ENCODE measurements at regions not wholly inside any gene's neighbourhood (a gene's known extent, or its start where the extent isn't known, plus 50 kb on each side); places are given as distances from the start of the nearest gene placed in this dataset.
A peak's percentile ranks its signal among the peaks of the same experiment; 100 is the strongest.

GRCh38 chr5:175795959-175796358, 75.4 kb upstream of the CPLX2 start:
- Histone ChIP-seq H3K4me2 (ENCODE audit: low read length, poor library complexity, severe bottlenecking) (no peak overlapping the region), H3K18ac (ENCODE audit: low read depth in 1 of 2, low read length in 2 of 2) (no peak overlapping the region), H2AFZ (ENCODE audit: low read depth, low read length) (no peak overlapping the region), H3K9me3 (ENCODE audit: control insufficient read depth, low read length) (no peaks in the 10 kb centered on the region), H3K27ac (ENCODE audit: low read length, poor library complexity, severe bottlenecking) (no peak overlapping the region), H2BK15ac (ENCODE audit: low read depth, poor library complexity, severe bottlenecking) (no peak overlapping the region), H3K14ac (ENCODE audit: low read length in 2 of 2) (no peak overlapping the region), H2BK120ac (ENCODE audit: low read depth, low read length) (no peak overlapping the region), H2AK5ac (ENCODE audit: low read length, severe bottlenecking) (no peak overlapping the region), H2BK12ac (ENCODE audit: low read length in 2 of 2) (no peak overlapping the region), H4K91ac (ENCODE audit: low read length) (no peak overlapping the region), H3K23ac (ENCODE audit: low read length in 2 of 2) (no peak overlapping the region), H4K8ac (ENCODE audit: low read length) (no peak overlapping the region), H3K4me3 (ENCODE audit: insufficient read depth in 1 of 2, low read depth in 1 of 2, low read length in 2 of 2) (no peak overlapping the region), H3K9ac (ENCODE audit: low read length) (no peak overlapping the region), H3K79me1 (replicated peaks; ENCODE audit: low read length, poor library complexity, severe bottlenecking) (no peaks in the 10 kb centered on the region), H2BK5ac (ENCODE audit: low read depth, low read length, poor library complexity, severe bottlenecking) (no peak overlapping the region), H3K4ac (ENCODE audit: low read depth in 1 of 2, low read length in 2 of 2) (no peak overlapping the region), H3K27me3 (ENCODE audit: control insufficient read depth in 1 of 2, insufficient read depth in 1 of 2, low read length in 2 of 2) (peaks cover 31 to 33% of the 10 kb centered on the region in 2 experiments), H3K36me3 (ENCODE audit: control insufficient read depth in 1 of 2, insufficient read depth in 2 of 2, low read depth in 1 of 2, low read length in 2 of 2) (no peaks in the 10 kb centered on the region), H3K4me1 (ENCODE audit: control insufficient read depth, insufficient read depth, low read depth, low read length) (peaks cover 12% of the 10 kb centered on the region)
- 47% methylated on average over 3 of the region's 3 CpGs for WGBS
- DNase-seq: no peak

GRCh38 chr5:175796536-175797499, 74.6 kb upstream of the CPLX2 start:
- no peak overlapping the region for H3K18ac ChIP-seq (ENCODE audit: low read depth in 1 of 2, low read length in 2 of 2)
- no peak overlapping the region for H4K8ac ChIP-seq (ENCODE audit: low read length)
- H3K36me3 ChIP-seq (ENCODE audit: control insufficient read depth in 1 of 2, insufficient read depth in 2 of 2, low read depth in 1 of 2, low read length in 2 of 2): no peaks in the 10 kb centered on the region
- peaks cover 12% of the 10 kb centered on the region for H3K4me1 ChIP-seq (ENCODE audit: control insufficient read depth, insufficient read depth, low read depth, low read length)
- no peak overlapping the region for H3K23ac ChIP-seq (ENCODE audit: low read length in 2 of 2)
- H3K27me3 ChIP-seq (ENCODE audit: control insufficient read depth in 1 of 2, insufficient read depth in 1 of 2, low read length in 2 of 2): peaks cover 33 to 36% of the 10 kb centered on the region in 2 experiments
- H3K9me3 ChIP-seq (ENCODE audit: control insufficient read depth, low read length): no peaks in the 10 kb centered on the region
- H3K4ac ChIP-seq (ENCODE audit: low read depth in 1 of 2, low read length in 2 of 2): no peak overlapping the region
- peak; percentile 83 for DNase-seq
- H3K9ac ChIP-seq (ENCODE audit: low read length): no peak overlapping the region
- 2% methylated on average over 81 of the region's 108 CpGs for WGBS
- H2BK5ac ChIP-seq (ENCODE audit: low read depth, low read length, poor library complexity, severe bottlenecking): no peak overlapping the region
- H3K14ac ChIP-seq (ENCODE audit: low read length in 2 of 2): no peak overlapping the region
- peak overlapping the region; percentile 38 to 44 for H3K4me3 ChIP-seq (ENCODE audit: insufficient read depth in 1 of 2, low read depth in 1 of 2, low read length in 2 of 2)
- H2BK120ac ChIP-seq (ENCODE audit: low read depth, low read length): no peak overlapping the region
- H2AK5ac ChIP-seq (ENCODE audit: low read length, severe bottlenecking): no peak overlapping the region
- no peak overlapping the region for H2BK15ac ChIP-seq (ENCODE audit: low read depth, poor library complexity, severe bottlenecking)
- no peak overlapping the region for H3K27ac ChIP-seq (ENCODE audit: low read length, poor library complexity, severe bottlenecking)
- H2BK12ac ChIP-seq (ENCODE audit: low read length in 2 of 2): no peak overlapping the region
- no peak overlapping the region for H2AFZ ChIP-seq (ENCODE audit: low read depth, low read length)
- no peak overlapping the region for H4K91ac ChIP-seq (ENCODE audit: low read length)
- H3K4me2 ChIP-seq (ENCODE audit: low read length, poor library complexity, severe bottlenecking): peak overlapping the region; percentile 79
- no peaks in the 10 kb centered on the region for H3K79me1 ChIP-seq (replicated peaks; ENCODE audit: low read length, poor library complexity, severe bottlenecking)

GRCh38 chr5:175797521-175798038, 73.8 kb upstream of the CPLX2 start:
- H2AFZ ChIP-seq (ENCODE audit: low read depth, low read length): no peak overlapping the region
- H3K4me3 ChIP-seq (ENCODE audit: insufficient read depth in 1 of 2, low read depth in 1 of 2, low read length in 2 of 2): peak overlapping the region in 1 of 2 experiments; percentile 44
- no peak overlapping the region for H4K91ac ChIP-seq (ENCODE audit: low read length)
- H3K14ac ChIP-seq (ENCODE audit: low read length in 2 of 2): no peak overlapping the region
- no peak overlapping the region for H2AK5ac ChIP-seq (ENCODE audit: low read length, severe bottlenecking)
- H2BK12ac ChIP-seq (ENCODE audit: low read length in 2 of 2): no peak overlapping the region
- peak overlapping the region; percentile 79 for H3K4me2 ChIP-seq (ENCODE audit: low read length, poor library complexity, severe bottlenecking)
- no peak overlapping the region for H4K8ac ChIP-seq (ENCODE audit: low read length)
- DNase-seq: no peak
- no peak overlapping the region for H3K27ac ChIP-seq (ENCODE audit: low read length, poor library complexity, severe bottlenecking)
- no peak overlapping the region for H3K9ac ChIP-seq (ENCODE audit: low read length)
- peaks cover 33 to 42% of the 10 kb centered on the region in 2 experiments for H3K27me3 ChIP-seq (ENCODE audit: control insufficient read depth in 1 of 2, insufficient read depth in 1 of 2, low read length in 2 of 2)
- no peak overlapping the region for H3K18ac ChIP-seq (ENCODE audit: low read depth in 1 of 2, low read length in 2 of 2)
- H3K79me1 ChIP-seq (replicated peaks; ENCODE audit: low read length, poor library complexity, severe bottlenecking): no peaks in the 10 kb centered on the region
- no peak overlapping the region for H2BK15ac ChIP-seq (ENCODE audit: low read depth, poor library complexity, severe bottlenecking)
- WGBS: under 1% methylated on average over 14 of the region's 27 CpGs
- H2BK120ac ChIP-seq (ENCODE audit: low read depth, low read length): no peak overlapping the region
- H3K36me3 ChIP-seq (ENCODE audit: control insufficient read depth in 1 of 2, insufficient read depth in 2 of 2, low read depth in 1 of 2, low read length in 2 of 2): no peaks in the 10 kb centered on the region
- H3K4me1 ChIP-seq (ENCODE audit: control insufficient read depth, insufficient read depth, low read depth, low read length): peaks cover 12% of the 10 kb centered on the region
- H3K4ac ChIP-seq (ENCODE audit: low read depth in 1 of 2, low read length in 2 of 2): no peak overlapping the region
- H3K9me3 ChIP-seq (ENCODE audit: control insufficient read depth, low read length): no peaks in the 10 kb centered on the region
- H3K23ac ChIP-seq (ENCODE audit: low read length in 2 of 2): no peak overlapping the region
- no peak overlapping the region for H2BK5ac ChIP-seq (ENCODE audit: low read depth, low read length, poor library complexity, severe bottlenecking)

DNA sequence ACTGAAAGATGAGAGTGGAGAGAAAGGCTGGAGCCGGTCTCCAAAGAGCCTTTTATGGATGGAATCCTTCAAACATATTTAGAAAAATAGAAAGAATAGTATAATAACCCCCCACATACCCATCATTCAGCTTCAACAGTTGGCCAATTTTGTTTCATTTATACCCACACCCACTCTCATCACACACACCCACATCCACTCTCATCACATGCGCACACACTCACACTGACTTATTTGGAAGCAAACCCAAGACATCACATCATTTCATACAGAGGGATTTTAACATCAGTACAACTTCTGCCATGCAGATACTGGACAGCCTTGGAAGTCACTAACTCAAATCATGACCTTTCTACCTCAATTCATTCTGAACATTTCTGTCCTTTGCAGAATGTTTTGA, 72.8 kb upstream of the CPLX2 start:
- H3K36me3 ChIP-seq (ENCODE audit: control insufficient read depth in 1 of 2, insufficient read depth in 2 of 2, low read depth in 1 of 2, low read length in 2 of 2): no peaks in the 10 kb centered on the region
- H3K4me2 ChIP-seq (ENCODE audit: low read length, poor library complexity, severe bottlenecking): no peak overlapping the region
- WGBS: 100% methylated on average over 1 of the region's 2 CpGs
- H3K23ac ChIP-seq (ENCODE audit: low read length in 2 of 2): no peak overlapping the region
- no peak overlapping the region for H2AFZ ChIP-seq (ENCODE audit: low read depth, low read length)
- H2BK120ac ChIP-seq (ENCODE audit: low read depth, low read length): no peak overlapping the region
- H4K91ac ChIP-seq (ENCODE audit: low read length): no peak overlapping the region
- no peak overlapping the region for H3K9ac ChIP-seq (ENCODE audit: low read length)
- H4K8ac ChIP-seq (ENCODE audit: low read length): no peak overlapping the region
- H3K27me3 ChIP-seq (ENCODE audit: control insufficient read depth in 1 of 2, insufficient read depth in 1 of 2, low read length in 2 of 2): peaks cover 33 to 52% of the 10 kb centered on the region in 2 experiments
- peaks cover 12% of the 10 kb centered on the region for H3K4me1 ChIP-seq (ENCODE audit: control insufficient read depth, insufficient read depth, low read depth, low read length)
- no peaks in the 10 kb centered on the region for H3K9me3 ChIP-seq (ENCODE audit: control insufficient read depth, low read length)
- H3K18ac ChIP-seq (ENCODE audit: low read depth in 1 of 2, low read length in 2 of 2): no peak overlapping the region
- H3K27ac ChIP-seq (ENCODE audit: low read length, poor library complexity, severe bottlenecking): no peak overlapping the region
- no peak overlapping the region for H2BK12ac ChIP-seq (ENCODE audit: low read length in 2 of 2)
- H2AK5ac ChIP-seq (ENCODE audit: low read length, severe bottlenecking): no peak overlapping the region
- no peak overlapping the region for H2BK5ac ChIP-seq (ENCODE audit: low read depth, low read length, poor library complexity, severe bottlenecking)
- H2BK15ac ChIP-seq (ENCODE audit: low read depth, poor library complexity, severe bottlenecking): no peak overlapping the region
- no peaks in the 10 kb centered on the region for H3K79me1 ChIP-seq (replicated peaks; ENCODE audit: low read length, poor library complexity, severe bottlenecking)
- DNase-seq: no peak
- no peak overlapping the region for H3K14ac ChIP-seq (ENCODE audit: low read length in 2 of 2)
- no peak overlapping the region for H3K4ac ChIP-seq (ENCODE audit: low read depth in 1 of 2, low read length in 2 of 2)
- no peak overlapping the region for H3K4me3 ChIP-seq (ENCODE audit: insufficient read depth in 1 of 2, low read depth in 1 of 2, low read length in 2 of 2)

All from mesenchymal stem cell (in vitro differentiated cells and primary cell).